Gastrocnemius medialis (tissue), 4 donors: ENCODE measurements at regions not wholly inside any gene's neighbourhood (a gene's known extent, or its start where the extent isn't known, plus 50 kb on each side); places are given as distances from the start of the nearest gene placed in this dataset.
A peak's percentile ranks its signal among the peaks of the same experiment; 100 is the strongest.

Experiments
- ATAC-seq, 2 donors: fragments of 150-250 bp; one replicate each; pipeline ENCODE4 v1.9.1; 2016
- DNase-seq, 2 donors: peaks; one replicate each; pipeline ENCODE4 v3.0.0-alpha.2; 2019
- H3K27ac ChIP-seq, 4 donors: fragments of 200-600 bp; sonication (generic); 1 replicate in 1 of 4; 2 replicates in 3 of 4; pipeline ENCODE4 v1.5.1; 2016 to 2018; ENCODE audit warnings: mild to moderate bottlenecking in 2 of 4, moderate library complexity in 1 of 4
- H3K27me3 ChIP-seq, 3 donors: fragments of 200-600 bp; sonication (generic) in 2 of 3; 1 replicate in 1 of 3; 2 replicates in 2 of 3; pipeline versions ENCODE4 v1.5.1 to v1.6.0; 2016 to 2019; ENCODE audit warnings: mild to moderate bottlenecking in 1 of 3, moderate library complexity in 1 of 3
- H3K36me3 ChIP-seq, 2 donors: fragments of 200-600 bp; sonication (generic) in 1 of 2; one replicate each; pipeline ENCODE4 v1.5.1; 2017 to 2018
- H3K4me1 ChIP-seq, 2 donors: fragments of 200-600 bp; sonication (generic) in 1 of 2; one replicate each; pipeline ENCODE4 v1.5.1; 2016 to 2017; ENCODE audit warnings: mild to moderate bottlenecking in 2 of 2
- H3K4me3 ChIP-seq, 4 donors: fragments of 200-600 bp; sonication (generic) in 3 of 4; 1 replicate in 1 of 4; 2 replicates in 3 of 4; pipeline ENCODE4 v1.5.1; 2016 to 2019; ENCODE audit warnings: mild to moderate bottlenecking in 2 of 4
- H3K9me3 ChIP-seq, 3 donors: fragments of 200-600 bp; sonication (generic) in 2 of 3; 1 replicate in 1 of 3; 2 replicates in 2 of 3; pipeline ENCODE4 v1.5.1; 2016 to 2019
- POLR2A ChIP-seq, 2 donors: fragments of 450-650 bp; IDR thresholded peaks; one replicate each; pipeline ENCODE4 v1.6.1; 2017; ENCODE audit warnings: antibody characterized with exemption in 2 of 2, mild to moderate bottlenecking in 2 of 2, moderate library complexity in 2 of 2
- in situ Hi-C, 4 donors: fragments of 200-750 bp; cut with MboI; loops; one replicate each; pipeline versions ENCODE4 v1.15.0 to v1.8.0; 2017; ENCODE audit warnings: low sequenced_read_pairs in 4 of 4
- intact Hi-C: fragments of 100-400 bp; cut with DNase I; formaldehyde crosslinking; loops from one replicate; pipeline ENCODE4 v1.15.1; 2023; ENCODE audit warnings: low total_unique reads
- TF ChIP-seq, protein P1 (sequence below), 5 experiments: fragments of 450-650 bp in 3 of 5; fragments of 200-600 bp in 2 of 5; sonication (generic) in 2 of 5; IDR thresholded peaks in 4 of 5; conservative IDR thresholded peaks in 1 of 5; 1 replicate in 4 of 5; 2 replicates in 1 of 5; pipeline ENCODE4 v1.5.1; 2016 to 2019; ENCODE audit warnings: antibody characterized with exemption in 5 of 5, mild to moderate bottlenecking in 3 of 5, moderate library complexity in 3 of 5

DNA sequence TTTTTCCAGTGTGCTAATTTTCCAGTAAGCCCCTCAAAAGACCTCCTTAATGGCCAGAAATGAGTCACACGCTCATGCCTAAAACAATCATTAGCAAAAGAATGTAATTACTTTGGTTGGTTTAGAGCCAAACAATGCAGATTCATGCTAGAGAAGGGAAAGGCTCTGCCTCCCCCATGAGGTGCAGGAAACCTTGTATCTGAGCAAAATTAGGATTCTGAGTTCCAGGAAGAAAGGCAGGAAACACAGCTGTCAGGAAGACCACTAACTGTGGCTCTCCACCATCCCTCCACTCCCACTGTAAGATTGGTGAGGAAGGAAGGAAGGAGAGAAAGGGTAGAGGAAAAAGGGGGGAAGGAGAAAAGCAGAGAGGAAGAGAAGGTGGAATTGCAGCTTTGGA, 104.9 kb upstream of the DHX15 start:
- no peaks in the 10 kb centered on the region for H3K27me3 ChIP-seq
- H3K9me3 ChIP-seq = no peaks in the 10 kb centered on the region
- no peak for DNase-seq
- H3K27ac ChIP-seq = no peak overlapping the region
- no peaks in the 10 kb centered on the region for H3K4me1 ChIP-seq
- TF ChIP-seq POLR2A (IDR thresholded peaks at IDR 0.05) = no peak
- TF ChIP-seq, protein P1, sequence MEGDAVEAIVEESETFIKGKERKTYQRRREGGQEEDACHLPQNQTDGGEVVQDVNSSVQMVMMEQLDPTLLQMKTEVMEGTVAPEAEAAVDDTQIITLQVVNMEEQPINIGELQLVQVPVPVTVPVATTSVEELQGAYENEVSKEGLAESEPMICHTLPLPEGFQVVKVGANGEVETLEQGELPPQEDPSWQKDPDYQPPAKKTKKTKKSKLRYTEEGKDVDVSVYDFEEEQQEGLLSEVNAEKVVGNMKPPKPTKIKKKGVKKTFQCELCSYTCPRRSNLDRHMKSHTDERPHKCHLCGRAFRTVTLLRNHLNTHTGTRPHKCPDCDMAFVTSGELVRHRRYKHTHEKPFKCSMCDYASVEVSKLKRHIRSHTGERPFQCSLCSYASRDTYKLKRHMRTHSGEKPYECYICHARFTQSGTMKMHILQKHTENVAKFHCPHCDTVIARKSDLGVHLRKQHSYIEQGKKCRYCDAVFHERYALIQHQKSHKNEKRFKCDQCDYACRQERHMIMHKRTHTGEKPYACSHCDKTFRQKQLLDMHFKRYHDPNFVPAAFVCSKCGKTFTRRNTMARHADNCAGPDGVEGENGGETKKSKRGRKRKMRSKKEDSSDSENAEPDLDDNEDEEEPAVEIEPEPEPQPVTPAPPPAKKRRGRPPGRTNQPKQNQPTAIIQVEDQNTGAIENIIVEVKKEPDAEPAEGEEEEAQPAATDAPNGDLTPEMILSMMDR (IDR thresholded peaks at IDR 0.05 in 4 of 5, conservative IDR thresholded peaks at IDR 0.05 in 1 of 5) = no peak
- intact Hi-C loops (loop anchor here (10.0 kb wide), 1 partner anchor 204 kb away; no protein-coding TSS in a partner anchor), in situ Hi-C loops (no loop called here)
- H3K36me3 ChIP-seq = no peaks in the 10 kb centered on the region
- ATAC-seq = no peak
- no peak overlapping the region for H3K4me3 ChIP-seq

DNA sequence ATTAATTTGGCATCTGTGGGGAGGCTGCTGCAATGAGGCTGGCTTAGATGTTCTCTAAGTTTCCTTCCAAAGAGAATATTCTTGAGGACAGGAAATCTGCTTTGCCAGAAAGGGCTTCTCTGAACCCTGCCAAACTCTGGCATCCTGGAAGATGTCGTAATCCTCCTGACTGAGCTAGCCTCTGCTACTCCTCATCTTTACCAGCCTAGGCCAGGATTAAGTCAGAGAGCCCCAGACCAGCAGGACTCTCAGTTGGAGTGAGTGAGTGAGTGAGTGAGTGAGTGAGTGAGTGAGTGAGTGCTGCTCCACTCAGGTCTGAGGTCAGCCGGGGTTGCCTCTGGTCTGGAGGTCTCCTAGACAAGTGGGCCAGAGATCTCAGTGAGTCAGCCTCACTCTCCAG, 104.9 kb upstream of the SOD3 start:
- no peak for TF ChIP-seq POLR2A (IDR thresholded peaks at IDR 0.05)
- TF ChIP-seq, protein P1 (IDR thresholded peaks at IDR 0.05 in 4 of 5, conservative IDR thresholded peaks at IDR 0.05 in 1 of 5) = no peak
- H3K4me3 ChIP-seq = no peak overlapping the region
- no peaks in the 10 kb centered on the region for H3K4me1 ChIP-seq
- ATAC-seq = peak in 1 of 2 donors; percentile 56
- intact Hi-C loops (no loop called here), in situ Hi-C loops (no loop called here)
- H3K27me3 ChIP-seq = no peaks in the 10 kb centered on the region
- H3K36me3 ChIP-seq = no peaks in the 10 kb centered on the region
- no peak overlapping the region for H3K27ac ChIP-seq
- H3K9me3 ChIP-seq = no peaks in the 10 kb centered on the region
- no peak for DNase-seq

DNA sequence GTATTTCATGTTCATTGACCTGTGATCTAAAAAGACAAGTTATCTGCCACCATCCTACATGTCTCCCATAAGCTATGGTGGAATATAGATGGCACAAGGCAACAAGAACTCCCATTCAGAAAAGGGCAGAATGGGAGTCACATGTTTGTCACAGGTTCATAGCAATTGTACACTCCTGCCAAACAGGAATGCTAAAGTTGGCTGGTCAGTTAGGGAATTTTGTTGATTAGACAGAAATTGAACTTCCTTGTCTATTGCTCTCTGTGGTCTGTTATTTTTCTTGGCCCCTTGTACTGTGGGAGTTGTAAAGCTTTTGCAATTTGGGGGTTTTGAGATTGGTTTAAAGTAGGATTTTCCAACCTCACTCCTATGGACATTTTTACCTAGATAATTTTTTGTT, 101.7 kb upstream of the SOD3 start:
- intact Hi-C loops = no loop called here

DNA sequence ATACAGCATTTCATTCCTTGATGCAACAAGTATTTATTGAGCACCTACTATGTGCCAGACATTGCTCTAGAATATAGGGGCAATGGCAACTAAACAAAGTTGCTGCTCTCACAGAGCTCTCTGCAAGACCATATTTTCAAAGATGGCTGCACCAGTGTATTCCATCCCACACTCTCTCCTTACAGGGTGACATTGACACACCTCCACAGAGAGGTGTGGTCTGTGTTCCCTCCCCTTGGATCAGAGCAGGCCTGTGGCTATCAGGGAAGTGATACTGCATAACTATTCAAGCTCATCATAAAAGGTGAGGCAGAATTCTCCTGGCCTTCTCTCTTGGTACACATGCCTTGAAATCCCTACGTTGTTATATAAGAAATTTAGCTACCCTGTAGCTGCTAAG, 95.3 kb upstream of the SOD3 start:
- no peak overlapping the region for H3K27ac ChIP-seq
- intact Hi-C loops = no loop called here
- H3K4me1 ChIP-seq = no peaks in the 10 kb centered on the region
- in situ Hi-C loops = no loop called here
- no peaks in the 10 kb centered on the region for H3K36me3 ChIP-seq
- ATAC-seq (no peak), DNase-seq (no peak)
- H3K27me3 ChIP-seq = no peaks in the 10 kb centered on the region
- H3K4me3 ChIP-seq = no peak overlapping the region
- no peak for TF ChIP-seq POLR2A (IDR thresholded peaks at IDR 0.05)
- TF ChIP-seq, protein P1 (IDR thresholded peaks at IDR 0.05 in 4 of 5, conservative IDR thresholded peaks at IDR 0.05 in 1 of 5) = no peak
- no peaks in the 10 kb centered on the region for H3K9me3 ChIP-seq

More for the DNA sequence above, 101.7 kb upstream of the SOD3 start:
- no peak for TF ChIP-seq POLR2A (IDR thresholded peaks at IDR 0.05)
- TF ChIP-seq, protein P1 (IDR thresholded peaks at IDR 0.05 in 4 of 5, conservative IDR thresholded peaks at IDR 0.05 in 1 of 5) = no peak
- Histone ChIP-seq H3K27me3 (no peaks in the 10 kb centered on the region), H3K9me3 (no peaks in the 10 kb centered on the region), H3K27ac (no peak overlapping the region), H3K4me1 (no peaks in the 10 kb centered on the region), H3K4me3 (no peak overlapping the region), H3K36me3 (no peaks in the 10 kb centered on the region)
- DNase-seq (no peak), ATAC-seq (no peak)
- in situ Hi-C loops = no loop called here

DNA sequence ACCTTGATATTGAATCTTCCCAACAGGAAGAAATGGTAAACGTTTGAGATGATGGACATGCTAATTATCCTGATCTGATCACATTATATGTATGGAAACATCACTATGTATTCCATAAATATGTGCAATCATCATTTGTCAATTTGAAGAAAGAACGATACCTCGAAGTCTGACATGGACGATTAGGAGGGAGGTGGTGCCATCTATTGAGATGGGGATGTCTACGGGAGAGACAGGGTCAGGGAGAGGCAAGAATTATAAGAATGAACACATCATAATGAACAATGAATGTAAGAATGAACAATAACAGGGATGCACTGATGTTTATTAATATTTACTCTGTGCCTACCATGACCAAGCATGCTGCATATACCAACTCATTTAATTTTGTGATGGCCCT, 93.7 kb upstream of the SOD3 start:
- Histone ChIP-seq H3K4me3 (no peak overlapping the region), H3K27me3 (no peaks in the 10 kb centered on the region), H3K36me3 (no peaks in the 10 kb centered on the region), H3K9me3 (no peaks in the 10 kb centered on the region), H3K4me1 (no peaks in the 10 kb centered on the region), H3K27ac (no peak overlapping the region)
- ATAC-seq (no peak), DNase-seq (no peak)
- in situ Hi-C loops (no loop called here), intact Hi-C loops (no loop called here)
- TF ChIP-seq, protein P1 (IDR thresholded peaks at IDR 0.05 in 4 of 5, conservative IDR thresholded peaks at IDR 0.05 in 1 of 5) = no peak
- no peak for TF ChIP-seq POLR2A (IDR thresholded peaks at IDR 0.05)
